ENCODE measurements at regions not wholly inside any gene's neighbourhood (a gene's known extent, or its start where the extent isn't known, plus 50 kb on each side); places are given as distances from the start of the nearest gene placed in this dataset.

DNA sequence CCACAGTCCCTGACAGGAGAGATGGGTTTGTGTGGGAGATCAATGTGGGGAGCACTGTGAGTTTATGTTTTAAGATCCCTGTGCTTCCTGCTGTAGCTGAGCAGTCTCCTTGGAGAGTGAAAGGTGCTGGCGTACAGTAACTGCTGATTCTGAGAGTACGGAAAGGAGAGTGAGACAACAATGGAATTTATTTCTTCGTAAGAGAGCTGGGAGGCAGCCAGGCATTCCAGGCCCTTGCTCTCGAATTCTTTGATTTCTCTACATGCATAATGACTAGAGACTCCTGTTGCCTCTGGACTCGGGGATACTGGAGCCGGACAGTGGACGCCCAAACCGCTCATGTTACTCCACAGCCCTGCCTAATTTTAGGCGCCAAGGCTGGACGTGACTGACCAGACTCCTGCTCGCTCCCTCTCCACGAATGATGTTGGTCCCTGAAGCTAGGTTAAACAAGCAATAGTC lies 131.0 kb upstream of the PHACTR1 start:
- no peak for DNase-seq (ENCODE audit: low spot score)

DNA sequence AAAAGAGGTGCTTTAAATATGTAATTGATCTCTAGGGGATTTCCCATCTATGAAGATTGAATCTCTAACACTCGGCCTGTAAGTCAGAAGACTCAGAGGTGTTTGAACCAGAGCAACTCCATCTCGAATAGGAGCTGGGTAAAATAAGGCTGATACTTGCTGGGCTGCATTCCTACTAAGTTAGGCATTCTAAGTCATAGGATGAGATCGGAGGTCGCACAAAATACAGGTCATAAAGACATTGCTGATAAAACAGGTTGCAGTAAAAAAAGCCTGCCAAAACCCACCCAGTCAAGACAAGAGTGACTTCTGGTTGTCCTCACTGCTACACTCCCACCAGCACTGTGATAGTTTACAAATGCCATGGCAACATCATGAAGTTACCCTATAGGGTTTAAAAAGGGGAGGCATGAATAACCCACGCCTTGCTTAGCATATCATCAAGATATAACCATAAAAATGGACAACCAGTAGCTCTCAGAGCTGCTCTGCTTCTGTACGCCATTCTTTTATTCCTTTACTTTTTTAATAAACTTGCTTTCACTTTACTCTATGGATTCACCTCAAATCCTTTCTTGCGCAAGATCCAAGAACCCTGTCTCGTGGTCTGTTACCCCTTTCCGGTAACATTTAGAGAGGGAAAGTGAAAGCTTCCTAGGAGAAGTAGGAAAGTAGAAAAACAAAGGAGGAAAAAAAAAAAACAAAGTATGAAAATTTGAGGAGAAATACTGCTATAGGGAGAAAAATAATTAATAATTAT lies 129.7 kb upstream of the PHACTR1 start:
- no peak for DNase-seq (ENCODE audit: low spot score)

DNA sequence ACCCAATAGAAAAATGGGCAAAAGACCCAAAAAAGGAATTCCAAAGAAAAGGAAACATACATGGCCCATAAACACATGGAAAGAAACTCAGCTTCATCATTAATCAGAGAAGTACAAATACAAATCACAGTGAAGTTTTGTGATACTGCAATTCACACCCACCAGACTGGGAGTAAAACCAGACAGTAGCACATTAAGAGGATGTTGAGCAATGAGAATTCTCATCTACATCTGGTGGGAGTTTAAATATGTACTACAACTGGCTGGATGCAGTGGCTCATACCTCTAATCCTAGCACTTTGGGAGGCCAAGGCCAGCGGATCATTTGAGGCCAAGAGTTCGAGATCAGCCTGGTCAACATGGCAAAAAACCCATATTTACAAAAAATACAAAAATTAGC lies 125.7 kb upstream of the PHACTR1 start:
- DNase-seq (ENCODE audit: low spot score), result no peak

GRCh38 chr6:12592634-12593033 lies 123.9 kb upstream of the PHACTR1 start:
- DNase-seq (ENCODE audit: low spot score), result no peak

GRCh38 chr6:12593771-12594529 lies 122.6 kb upstream of the PHACTR1 start:
- DNase-seq (ENCODE audit: low spot score), result no peak

DNA sequence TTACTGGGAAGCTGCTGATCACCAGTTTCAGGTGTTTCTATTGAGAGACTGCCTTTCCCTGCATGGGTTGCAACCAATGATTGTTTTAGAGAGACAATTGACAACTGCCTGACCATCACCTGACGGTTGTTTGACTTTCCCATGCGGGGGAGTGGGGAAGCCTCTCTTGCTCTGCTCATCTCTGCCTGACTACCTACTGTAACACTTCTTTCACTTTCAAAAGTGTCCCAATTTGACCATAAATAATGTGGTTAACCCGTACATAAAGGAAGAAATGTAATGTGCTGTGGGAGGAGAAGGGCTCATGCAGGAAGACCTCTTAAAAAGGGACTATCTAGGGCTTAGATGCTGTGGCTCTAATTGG lies 122.1 kb upstream of the PHACTR1 start:
- DNase-seq (ENCODE audit: low spot score), result no peak

- no peak for DNase-seq (ENCODE audit: low spot score)
Measured at GRCh38 chr6:12595161-12595811, 121.3 kb upstream of the PHACTR1 start.

DNA sequence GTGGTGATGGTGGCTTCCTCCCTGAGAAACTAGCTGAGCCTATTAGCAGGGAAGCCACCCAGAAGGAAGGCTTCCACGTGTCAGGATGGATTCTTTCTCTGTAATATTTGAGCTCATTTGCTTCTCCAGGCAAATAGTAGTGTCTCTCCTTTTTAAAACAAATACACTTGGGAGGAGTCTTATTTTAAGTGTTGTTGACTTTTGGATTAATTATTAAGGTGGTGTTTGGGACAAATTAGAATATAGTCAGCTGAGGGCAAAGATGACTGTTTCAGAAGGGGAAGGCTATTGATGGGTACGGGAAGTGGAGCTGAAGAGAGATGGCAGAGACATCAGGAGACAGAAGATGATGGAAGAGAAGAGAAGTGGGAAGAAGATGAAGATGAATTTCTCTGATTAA lies 119.8 kb upstream of the PHACTR1 start:
- DNase-seq (ENCODE audit: low spot score), result no peak

DNA sequence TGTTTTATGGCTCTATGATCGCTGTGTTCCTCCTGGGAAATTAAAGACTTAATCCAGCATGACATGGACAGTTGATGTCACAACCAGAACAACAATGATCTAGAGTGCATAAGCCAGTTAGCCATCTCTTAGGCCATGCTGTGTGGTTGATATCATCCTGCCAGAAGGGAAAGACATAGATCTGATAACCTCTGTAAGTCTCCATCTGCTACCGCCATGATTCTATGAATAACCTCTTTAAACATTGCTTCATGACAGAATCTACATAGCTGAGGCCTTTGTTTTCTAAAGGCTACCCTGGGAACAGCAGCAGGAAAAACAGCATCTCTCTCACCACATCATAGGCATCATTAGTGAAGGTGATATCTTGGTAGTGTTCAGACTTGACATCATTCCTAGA lies 117.6 kb upstream of the PHACTR1 start:
- no peak for DNase-seq (ENCODE audit: low spot score)

DNA sequence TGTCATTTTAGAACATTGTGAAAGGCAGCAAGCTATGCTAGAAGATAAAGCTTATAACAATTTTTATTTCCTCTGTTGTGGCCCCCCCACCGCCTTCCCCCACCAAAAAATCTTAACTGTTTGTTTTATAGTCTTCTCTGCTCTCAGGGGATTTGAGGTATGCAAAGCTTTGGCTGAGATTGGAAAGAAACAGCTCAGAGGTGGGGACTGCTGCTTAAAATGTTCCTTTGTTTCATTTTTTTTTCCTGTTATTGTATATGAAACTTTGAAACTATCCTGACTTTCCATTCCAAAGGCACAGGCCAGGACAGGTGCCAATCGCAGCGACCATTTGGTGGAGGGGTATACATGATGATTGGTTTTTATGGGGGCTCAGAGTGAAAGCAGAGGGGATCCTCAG lies 114.7 kb upstream of the PHACTR1 start:
- no peak for DNase-seq (ENCODE audit: low spot score)

DNA sequence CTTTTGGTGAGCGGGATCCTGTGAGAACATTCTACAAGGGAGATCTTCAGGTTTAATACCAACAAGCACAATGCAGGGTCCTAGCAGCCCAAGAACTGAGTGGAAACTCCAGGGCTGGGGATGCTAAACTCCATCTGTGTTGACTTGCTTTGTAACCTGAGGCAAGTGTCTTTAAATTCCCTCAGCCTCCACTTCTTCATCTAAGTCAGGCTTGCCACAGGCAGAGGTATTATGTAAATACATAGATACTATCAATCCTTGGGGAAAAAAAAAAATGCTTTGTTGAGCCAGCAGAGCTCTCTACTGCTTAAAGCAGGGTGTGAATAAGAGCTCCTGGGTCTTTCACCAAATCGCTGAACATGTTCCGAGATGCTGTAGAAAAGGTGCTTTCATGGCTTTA lies 114.2 kb upstream of the PHACTR1 start:
- DNase-seq (ENCODE audit: low spot score), result no peak

GRCh38 chr6:12602951-12603672 lies 113.5 kb upstream of the PHACTR1 start:
- DNase-seq (ENCODE audit: low spot score), result no peak

GRCh38 chr6:12603673-12604049 lies 112.9 kb upstream of the PHACTR1 start:
- no peak for DNase-seq (ENCODE audit: low spot score)

- DNase-seq (ENCODE audit: low spot score), result no peak
Measured at GRCh38 chr6:12605888-12606345, 110.7 kb upstream of the PHACTR1 start.

DNA sequence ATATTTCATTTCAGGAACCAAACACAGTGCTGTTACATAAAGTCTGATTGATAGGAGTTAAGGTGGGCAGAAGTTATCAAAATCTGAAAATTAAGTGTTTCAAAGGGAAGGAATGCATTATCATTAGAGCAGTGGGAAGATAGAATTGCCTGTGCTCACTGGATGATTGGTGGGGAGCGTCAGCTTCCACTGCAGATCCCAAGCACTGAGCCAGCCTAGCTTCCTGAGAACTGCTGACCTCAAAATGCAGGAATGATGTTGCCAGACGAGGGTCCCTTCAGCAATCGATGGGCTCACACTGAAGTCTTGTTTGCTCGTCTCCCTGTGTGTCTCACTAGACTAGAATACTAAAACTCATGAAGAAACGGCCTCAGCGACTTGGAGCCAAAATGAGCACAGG lies 110.0 kb upstream of the PHACTR1 start:
- DNase-seq (ENCODE audit: low spot score), result no peak

GRCh38 chr6:12608016-12608860 lies 108.3 kb upstream of the PHACTR1 start:
- DNase-seq (ENCODE audit: low spot score), result no peak

- DNase-seq (ENCODE audit: low spot score), result no peak
Measured at GRCh38 chr6:12608874-12609273, 107.7 kb upstream of the PHACTR1 start.

- no peak for DNase-seq (ENCODE audit: low spot score)
Measured at GRCh38 chr6:12609751-12610150, 106.8 kb upstream of the PHACTR1 start.

DNA sequence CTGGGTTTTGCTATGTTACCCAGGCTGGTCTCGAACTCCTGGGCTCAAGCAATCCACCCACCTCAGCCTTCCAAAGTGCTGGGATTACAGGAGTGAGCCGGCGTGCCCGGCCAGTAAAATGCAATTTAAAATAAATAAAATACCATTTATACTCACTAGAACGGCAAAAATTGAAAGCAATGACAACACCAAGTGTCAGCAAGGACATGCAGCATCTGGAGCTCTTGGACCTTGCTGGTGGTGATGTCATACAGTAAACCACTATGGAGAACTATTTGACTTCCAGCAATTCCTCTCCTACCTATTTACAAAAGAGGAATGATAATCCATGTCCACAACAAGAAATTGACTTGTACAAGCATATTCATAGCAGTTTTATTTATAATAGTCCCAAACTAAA lies 105.7 kb upstream of the PHACTR1 start:
- DNase-seq (ENCODE audit: low spot score), result no peak

- DNase-seq (ENCODE audit: low spot score), result no peak
Measured at GRCh38 chr6:12613811-12614210, 102.8 kb upstream of the PHACTR1 start.

- DNase-seq (ENCODE audit: low spot score), result no peak
Measured at GRCh38 chr6:12614456-12614855, 102.1 kb upstream of the PHACTR1 start.

Data from hepatic stellate cell (primary cell).